ENCODE measurements at regions not wholly inside any gene's neighbourhood (a gene's known extent, or its start where the extent isn't known, plus 50 kb on each side); places are given as distances from the start of the nearest gene placed in this dataset.

DNA sequence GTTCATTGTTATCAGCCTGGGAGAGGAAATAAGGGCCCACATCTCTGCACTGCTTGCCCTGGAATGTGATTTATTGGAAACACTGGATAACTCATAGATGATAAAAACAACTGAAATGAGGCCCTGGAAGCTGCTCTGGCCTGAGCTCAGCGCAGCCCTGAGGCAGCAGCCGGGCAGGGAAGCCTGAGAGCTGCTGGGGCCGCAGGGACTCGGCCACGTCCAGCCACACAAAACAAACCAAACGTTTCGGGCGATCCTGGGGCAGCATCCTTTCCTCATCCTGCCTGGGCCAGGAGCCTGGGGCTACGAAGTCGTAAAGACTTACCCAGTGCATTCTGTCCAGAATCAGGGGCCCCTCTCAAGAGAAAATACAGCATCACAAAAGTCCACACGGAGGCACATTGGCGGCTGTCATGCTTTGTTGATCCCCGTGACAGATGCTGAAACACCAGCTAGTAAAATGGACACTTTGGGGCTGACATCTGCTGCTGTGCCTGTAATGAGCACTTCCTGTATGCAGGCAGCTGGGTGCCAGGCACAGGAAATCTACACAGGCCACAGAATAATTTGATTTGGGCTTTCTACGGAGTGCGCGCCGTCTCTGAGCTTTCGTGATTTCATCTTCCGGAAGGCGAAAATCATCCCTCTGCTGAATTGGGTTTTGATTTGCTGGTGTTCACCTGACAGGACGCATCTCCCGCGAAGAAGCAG is 250.6 kb downstream of the EIPR1 start:
- Histone ChIP-seq H3K9me3 (no peaks in the 10 kb centered on the region), H3K4me1 (ENCODE audit: insufficient read depth) (no peaks in the 10 kb centered on the region), H3K27ac (no peak overlapping the region), H3K4me3 (no peak overlapping the region), H3K36me3 (no peaks in the 10 kb centered on the region), H3K27me3 (no peaks in the 10 kb centered on the region)
- intact Hi-C loops (cut with DNase I), result no loop called here
- TF ChIP-seq, protein P1, sequence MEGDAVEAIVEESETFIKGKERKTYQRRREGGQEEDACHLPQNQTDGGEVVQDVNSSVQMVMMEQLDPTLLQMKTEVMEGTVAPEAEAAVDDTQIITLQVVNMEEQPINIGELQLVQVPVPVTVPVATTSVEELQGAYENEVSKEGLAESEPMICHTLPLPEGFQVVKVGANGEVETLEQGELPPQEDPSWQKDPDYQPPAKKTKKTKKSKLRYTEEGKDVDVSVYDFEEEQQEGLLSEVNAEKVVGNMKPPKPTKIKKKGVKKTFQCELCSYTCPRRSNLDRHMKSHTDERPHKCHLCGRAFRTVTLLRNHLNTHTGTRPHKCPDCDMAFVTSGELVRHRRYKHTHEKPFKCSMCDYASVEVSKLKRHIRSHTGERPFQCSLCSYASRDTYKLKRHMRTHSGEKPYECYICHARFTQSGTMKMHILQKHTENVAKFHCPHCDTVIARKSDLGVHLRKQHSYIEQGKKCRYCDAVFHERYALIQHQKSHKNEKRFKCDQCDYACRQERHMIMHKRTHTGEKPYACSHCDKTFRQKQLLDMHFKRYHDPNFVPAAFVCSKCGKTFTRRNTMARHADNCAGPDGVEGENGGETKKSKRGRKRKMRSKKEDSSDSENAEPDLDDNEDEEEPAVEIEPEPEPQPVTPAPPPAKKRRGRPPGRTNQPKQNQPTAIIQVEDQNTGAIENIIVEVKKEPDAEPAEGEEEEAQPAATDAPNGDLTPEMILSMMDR (IDR thresholded peaks at IDR 0.05), result no peak
- TF ChIP-seq POLR2A (IDR thresholded peaks at IDR 0.05), result no peak
- no peak for TF ChIP-seq EP300 (IDR thresholded peaks at IDR 0.05)
- DNase-seq, result no peak
- 65 to 70% (median 67%) methylated on average over 23 of the region's 23 CpGs for WGBS, 3 donors

DNA sequence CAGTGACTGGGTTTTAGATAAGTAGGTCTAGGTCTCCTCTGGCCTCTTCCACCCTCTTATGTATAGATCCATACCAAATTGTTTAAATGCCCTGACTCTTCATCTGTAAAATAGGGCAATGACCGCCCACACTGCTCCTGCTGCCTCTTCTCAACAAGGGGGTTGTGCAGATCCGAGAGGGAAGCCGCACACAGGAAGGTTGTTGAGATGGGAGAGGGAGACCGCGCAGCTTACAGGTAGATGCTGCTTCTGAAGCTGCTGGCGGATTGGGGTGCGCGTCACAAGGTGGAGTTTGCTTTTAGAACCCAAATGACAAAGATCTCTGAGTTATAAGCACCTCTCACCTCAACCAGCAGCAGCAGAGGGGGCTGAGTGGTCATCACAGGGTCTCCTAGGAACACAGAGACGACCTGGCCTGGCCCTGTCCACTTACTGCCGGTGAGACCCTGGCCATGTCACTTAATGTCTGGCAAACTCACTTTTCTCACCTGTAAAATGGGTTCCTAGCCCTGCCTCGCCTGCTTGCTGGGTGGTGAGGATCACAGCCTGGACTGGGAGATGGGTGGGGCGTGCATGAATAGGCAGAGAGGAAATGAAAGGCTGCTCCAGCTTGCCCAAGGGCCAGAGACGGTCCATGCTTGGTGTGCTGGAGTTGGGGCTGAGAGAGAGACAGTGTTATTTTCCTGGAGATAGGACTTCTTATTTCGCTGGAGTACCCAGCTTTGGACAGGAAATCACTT is 251.3 kb downstream of the EIPR1 start:
- no peak for DNase-seq
- intact Hi-C loops (cut with DNase I), result no loop called here

DNA sequence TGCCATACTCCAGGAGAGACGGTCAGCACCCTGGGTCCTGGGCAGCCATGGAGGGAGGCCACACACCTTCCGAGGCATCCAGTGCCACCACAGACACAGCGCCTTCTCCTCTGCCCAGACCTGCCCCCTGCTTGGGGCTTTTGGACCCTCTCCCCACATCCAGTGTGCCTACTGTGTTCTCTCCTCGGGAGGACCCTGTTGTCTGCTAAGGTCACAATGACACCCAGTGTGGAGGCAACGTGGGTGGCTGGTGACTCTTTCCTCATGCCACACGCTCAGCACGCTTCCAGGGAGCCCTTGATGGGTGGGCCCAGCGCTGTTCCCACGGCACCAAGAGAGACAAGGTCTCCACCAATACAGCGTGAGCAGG is 251.9 kb downstream of the EIPR1 start:
- no peaks in the 10 kb centered on the region for H3K27me3 ChIP-seq
- no peaks in the 10 kb centered on the region for H3K9me3 ChIP-seq
- no peak for DNase-seq
- no peak overlapping the region for H3K27ac ChIP-seq
- intact Hi-C loops (cut with DNase I), result no loop called here
- H3K4me3 ChIP-seq, result no peak overlapping the region
- H3K36me3 ChIP-seq, result no peaks in the 10 kb centered on the region
- no peak for TF ChIP-seq EP300 (IDR thresholded peaks at IDR 0.05)
- TF ChIP-seq, protein P1 (IDR thresholded peaks at IDR 0.05), result no peak
- TF ChIP-seq POLR2A (IDR thresholded peaks at IDR 0.05), result no peak
- H3K4me1 ChIP-seq (ENCODE audit: insufficient read depth), result no peaks in the 10 kb centered on the region
- 88 to 91% (median 90%) methylated on average over 10 of the region's 10 CpGs for WGBS, 3 donors

More for the DNA sequence above, 251.3 kb downstream of the EIPR1 start:
- Histone ChIP-seq H3K36me3 (no peaks in the 10 kb centered on the region), H3K9me3 (no peaks in the 10 kb centered on the region), H3K27ac (no peak overlapping the region), H3K27me3 (no peaks in the 10 kb centered on the region), H3K4me3 (no peak overlapping the region), H3K4me1 (ENCODE audit: insufficient read depth) (no peaks in the 10 kb centered on the region)
- WGBS, 3 donors, result 84 to 87% (median 87%) methylated on average over 14 of the region's 14 CpGs
- no peak for TF ChIP-seq EP300 (IDR thresholded peaks at IDR 0.05)
- no peak for TF ChIP-seq POLR2A (IDR thresholded peaks at IDR 0.05)
- TF ChIP-seq, protein P1 (IDR thresholded peaks at IDR 0.05), result no peak

DNA sequence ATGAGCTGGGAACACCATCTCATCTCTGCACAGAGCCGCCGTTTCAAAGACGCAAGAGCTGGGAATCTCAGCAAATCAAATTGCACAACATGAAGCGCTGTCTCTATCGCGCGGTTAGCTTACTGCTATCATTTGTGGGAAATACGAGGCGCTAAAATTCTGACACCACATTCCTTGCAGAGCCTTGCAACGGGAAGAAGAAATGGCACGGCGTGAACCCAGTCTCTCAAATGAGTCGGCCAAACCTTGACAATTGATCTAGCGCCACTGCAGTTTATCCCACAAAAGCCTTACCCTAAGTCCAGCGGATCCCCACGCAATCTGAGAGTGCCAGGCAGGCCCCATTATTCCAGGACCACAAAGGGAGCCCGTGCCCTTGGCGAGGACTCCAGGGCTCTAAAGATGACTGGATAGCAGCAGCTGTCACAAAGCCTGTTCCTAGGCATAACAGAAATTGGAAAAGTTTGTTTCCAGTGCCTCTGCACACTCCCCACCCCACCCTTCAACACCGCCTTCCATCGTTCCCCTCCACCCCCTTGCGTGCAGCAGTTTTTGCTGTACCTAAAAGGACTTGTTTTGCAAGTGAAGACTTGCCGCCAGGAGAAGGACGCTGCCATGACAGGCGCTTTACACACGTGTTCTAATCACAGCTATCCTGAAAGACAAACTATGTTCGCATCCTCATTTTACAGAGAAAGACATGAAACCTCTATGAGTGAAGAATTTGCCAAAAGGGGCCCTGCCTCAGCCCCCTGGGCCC is 252.4 kb downstream of the EIPR1 start:
- no peaks in the 10 kb centered on the region for H3K4me1 ChIP-seq (ENCODE audit: insufficient read depth)
- H3K36me3 ChIP-seq, result no peaks in the 10 kb centered on the region
- 80 to 84% (median 82%) methylated on average over 26 of the region's 26 CpGs for WGBS, 3 donors
- H3K9me3 ChIP-seq, result no peaks in the 10 kb centered on the region
- H3K27ac ChIP-seq, result no peak overlapping the region
- no peak overlapping the region for H3K4me3 ChIP-seq
- no peak for DNase-seq
- TF ChIP-seq, protein P1 (IDR thresholded peaks at IDR 0.05), result no peak
- TF ChIP-seq EP300 (IDR thresholded peaks at IDR 0.05) (no peak), POLR2A (IDR thresholded peaks at IDR 0.05) (no peak)
- no peaks in the 10 kb centered on the region for H3K27me3 ChIP-seq
- intact Hi-C loops (cut with DNase I), result no loop called here
